Progenitor cell of endocrine pancreas (in vitro differentiated cells): ENCODE measurements at regions not wholly inside any gene's neighbourhood (a gene's known extent, or its start where the extent isn't known, plus 50 kb on each side); places are given as distances from the start of the nearest gene placed in this dataset.
"Not testable (repeated sequence)": the region's sequence is repeated elsewhere in the genome, so short reads cannot be mapped to it uniquely, and the experiment has no call there.

ENCODE experiments used
- DNase-seq: peaks from one replicate; pipeline ENCODE4 v3.0.0; 2021; ENCODE audit warnings: low spot score; ENCODE audit not compliant: unreplicated experiment
- H3K27ac Mint-ChIP-seq: 2 replicates; pipeline ENCODE4 v1.8.0; 2021; ENCODE audit warnings: mild to moderate bottlenecking, moderate library complexity, mixed read lengths
- H3K27me3 Mint-ChIP-seq: 2 replicates; pipeline ENCODE4 v1.8.0; 2021; ENCODE audit warnings: mixed read lengths
- H3K36me3 Mint-ChIP-seq: 2 replicates; pipeline ENCODE4 v1.8.0; 2022; ENCODE audit warnings: mixed read lengths; ENCODE audit not compliant: insufficient read depth
- H3K4me1 Mint-ChIP-seq: 2 replicates; pipeline ENCODE4 v1.8.0; 2021; ENCODE audit warnings: low read depth, mixed read lengths
- H3K4me3 Mint-ChIP-seq: 2 replicates; pipeline ENCODE4 v1.8.0; 2021; ENCODE audit warnings: low read depth, mild to moderate bottlenecking, moderate library complexity, mixed read lengths
- H3K9me3 Mint-ChIP-seq: 2 replicates; pipeline ENCODE4 v1.8.0; 2021; ENCODE audit warnings: low read depth, mixed read lengths
- TF ChIP-seq, protein P1 (sequence below): fragments of 200-600 bp; sonication (generic); IDR thresholded peaks from one replicate; pipeline ENCODE4 v1.5.0; 2021; ENCODE audit warnings: antibody characterized with exemption, mild to moderate bottlenecking; ENCODE audit not compliant: unreplicated experiment

DNA sequence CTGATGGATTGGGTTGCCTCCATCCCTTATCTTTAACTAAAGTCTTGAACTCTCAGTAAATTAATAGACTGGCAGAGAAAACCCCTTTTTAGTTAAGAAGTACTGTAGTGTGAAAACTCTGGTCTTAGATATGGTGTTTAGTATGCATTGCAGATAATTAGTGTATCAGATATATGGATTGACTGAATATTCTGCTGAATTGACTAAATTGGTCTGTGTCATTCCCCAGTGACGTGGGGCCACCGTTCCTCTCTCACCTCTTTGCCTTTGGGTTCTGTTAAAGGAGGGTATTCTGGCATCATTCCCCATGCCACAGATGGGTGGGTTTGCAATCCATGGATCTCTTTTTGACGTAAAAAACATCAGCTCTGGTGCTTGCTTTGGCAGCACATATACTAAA, 67.1 kb upstream of the XPO1 start:
- H3K27me3 Mint-ChIP-seq = no peaks in the 10 kb centered on the region

DNA sequence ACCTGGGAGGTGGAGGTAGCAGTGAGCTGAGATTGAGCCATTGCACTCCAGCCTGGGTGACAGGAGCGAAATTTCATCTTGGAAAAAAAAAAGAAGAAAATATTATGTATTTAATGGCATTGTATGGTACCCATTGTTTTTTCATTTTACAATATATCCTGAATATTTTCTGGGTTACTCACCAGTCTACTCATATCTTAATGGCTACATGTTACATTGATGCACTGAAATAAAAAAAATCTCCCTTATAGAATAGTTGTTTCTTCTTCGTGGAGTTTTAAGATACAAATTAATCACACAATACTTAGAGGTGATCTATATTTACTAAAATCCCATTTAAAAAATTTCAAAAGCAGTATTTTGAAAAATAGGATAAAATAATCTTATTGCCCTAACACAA, 66.3 kb upstream of the XPO1 start:
- DNase-seq = no peak
- TF ChIP-seq, protein P1, sequence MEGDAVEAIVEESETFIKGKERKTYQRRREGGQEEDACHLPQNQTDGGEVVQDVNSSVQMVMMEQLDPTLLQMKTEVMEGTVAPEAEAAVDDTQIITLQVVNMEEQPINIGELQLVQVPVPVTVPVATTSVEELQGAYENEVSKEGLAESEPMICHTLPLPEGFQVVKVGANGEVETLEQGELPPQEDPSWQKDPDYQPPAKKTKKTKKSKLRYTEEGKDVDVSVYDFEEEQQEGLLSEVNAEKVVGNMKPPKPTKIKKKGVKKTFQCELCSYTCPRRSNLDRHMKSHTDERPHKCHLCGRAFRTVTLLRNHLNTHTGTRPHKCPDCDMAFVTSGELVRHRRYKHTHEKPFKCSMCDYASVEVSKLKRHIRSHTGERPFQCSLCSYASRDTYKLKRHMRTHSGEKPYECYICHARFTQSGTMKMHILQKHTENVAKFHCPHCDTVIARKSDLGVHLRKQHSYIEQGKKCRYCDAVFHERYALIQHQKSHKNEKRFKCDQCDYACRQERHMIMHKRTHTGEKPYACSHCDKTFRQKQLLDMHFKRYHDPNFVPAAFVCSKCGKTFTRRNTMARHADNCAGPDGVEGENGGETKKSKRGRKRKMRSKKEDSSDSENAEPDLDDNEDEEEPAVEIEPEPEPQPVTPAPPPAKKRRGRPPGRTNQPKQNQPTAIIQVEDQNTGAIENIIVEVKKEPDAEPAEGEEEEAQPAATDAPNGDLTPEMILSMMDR = no peak

More for the DNA sequence above, 67.1 kb upstream of the XPO1 start:
- DNase-seq = no peak
- H3K27ac Mint-ChIP-seq = no peak overlapping the region
- peaks cover 6% of the 10 kb centered on the region for H3K4me1 Mint-ChIP-seq
- H3K36me3 Mint-ChIP-seq = no peaks in the 10 kb centered on the region
- H3K9me3 Mint-ChIP-seq = no peaks in the 10 kb centered on the region
- TF ChIP-seq, protein P1 = no peak
- H3K4me3 Mint-ChIP-seq = no peak overlapping the region

DNA sequence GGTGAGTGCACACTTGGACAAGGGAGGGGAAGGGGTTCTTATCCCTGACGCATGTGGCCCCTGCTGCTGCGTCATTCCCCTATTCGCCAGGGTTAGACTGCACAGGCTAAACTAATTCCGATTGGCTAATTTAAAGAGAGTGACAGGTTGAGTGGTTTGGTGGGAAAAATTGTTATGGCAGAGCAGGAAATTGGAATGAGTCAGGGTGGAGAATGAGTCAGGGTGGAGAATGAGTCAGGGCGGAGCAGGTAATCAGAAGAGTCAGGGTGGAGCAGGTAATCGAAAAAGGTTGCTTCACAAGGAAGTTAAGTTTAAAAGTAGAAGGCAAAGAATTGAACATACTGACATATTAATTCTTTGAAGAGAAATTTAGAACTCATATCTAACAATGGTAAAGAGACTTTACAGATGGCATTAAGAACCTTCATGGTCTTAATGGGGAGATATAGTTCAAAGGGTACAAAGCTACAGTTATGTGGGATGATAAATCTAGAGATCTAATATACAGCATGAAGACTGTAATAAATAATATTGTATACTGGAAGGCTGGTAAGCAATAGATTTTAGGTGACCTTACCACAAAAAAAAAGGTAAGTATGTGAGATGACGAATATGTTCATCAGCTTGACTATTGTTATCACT, 60.5 kb upstream of the XPO1 start:
- not testable (repeated sequence) for H3K27me3 Mint-ChIP-seq, H3K36me3 Mint-ChIP-seq, H3K9me3 Mint-ChIP-seq, H3K4me1 Mint-ChIP-seq, H3K27ac Mint-ChIP-seq, H3K4me3 Mint-ChIP-seq, DNase-seq

More for the DNA sequence above, 66.3 kb upstream of the XPO1 start:
- H3K9me3 Mint-ChIP-seq = no peaks in the 10 kb centered on the region
- no peak overlapping the region for H3K4me3 Mint-ChIP-seq
- no peaks in the 10 kb centered on the region for H3K36me3 Mint-ChIP-seq
- peak overlapping the region; percentile 20 for H3K27ac Mint-ChIP-seq
- no peaks in the 10 kb centered on the region for H3K27me3 Mint-ChIP-seq
- peaks cover 6% of the 10 kb centered on the region for H3K4me1 Mint-ChIP-seq

DNA sequence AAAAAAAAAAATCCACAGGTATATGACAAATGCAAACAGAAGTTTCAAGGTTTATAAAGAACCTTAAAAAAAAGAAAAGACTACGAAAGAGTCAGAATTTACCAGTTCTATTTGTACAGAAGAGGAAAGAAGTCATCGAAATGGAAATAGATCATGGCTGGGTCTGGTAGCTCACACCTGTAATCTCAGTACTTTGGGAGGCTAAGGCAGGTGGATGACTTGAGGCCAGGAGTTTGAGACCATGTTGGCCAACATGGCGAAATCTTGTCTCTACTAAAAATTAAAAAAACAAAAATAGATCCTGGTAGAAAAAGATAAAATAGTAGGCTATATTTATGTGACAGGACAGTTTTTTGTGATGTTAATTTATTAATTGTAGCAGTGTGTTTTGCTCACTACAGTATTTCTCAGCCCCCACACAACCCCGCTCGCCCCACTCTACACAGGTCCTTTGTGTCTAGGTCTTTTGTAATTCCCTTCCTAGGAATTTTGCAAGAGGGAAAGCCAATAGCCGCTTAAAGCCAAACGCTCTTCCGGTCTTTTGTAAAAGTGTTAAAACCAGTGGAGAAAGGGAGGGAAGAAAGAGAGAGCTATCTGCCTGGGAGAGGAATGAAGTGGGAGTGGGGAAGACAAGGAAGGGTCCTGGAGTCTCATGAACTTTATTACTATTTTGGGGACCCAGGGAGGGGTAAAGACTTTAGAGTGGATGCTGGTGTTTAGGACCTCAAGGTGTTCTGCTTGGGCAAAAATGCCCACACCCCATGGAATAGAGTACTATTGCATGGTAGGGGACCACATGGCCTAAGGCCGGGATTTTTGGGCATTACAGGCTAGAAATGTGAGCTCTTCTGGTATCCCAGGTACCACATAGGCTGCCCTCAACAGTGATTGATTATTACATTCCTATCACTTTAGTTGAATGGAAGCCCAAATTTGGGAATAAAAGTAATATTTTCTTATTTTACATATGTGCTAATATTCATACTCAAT, 59.4 kb upstream of the XPO1 start:
- H3K27ac Mint-ChIP-seq = no peak overlapping the region
- TF ChIP-seq, protein P1 = no peak
- no peaks in the 10 kb centered on the region for H3K27me3 Mint-ChIP-seq
- peaks cover 10% of the 10 kb centered on the region for H3K9me3 Mint-ChIP-seq
- H3K4me1 Mint-ChIP-seq = no peaks in the 10 kb centered on the region
- no peak for DNase-seq
- H3K36me3 Mint-ChIP-seq = peaks cover 1% of the 10 kb centered on the region
- no peak overlapping the region for H3K4me3 Mint-ChIP-seq

DNA sequence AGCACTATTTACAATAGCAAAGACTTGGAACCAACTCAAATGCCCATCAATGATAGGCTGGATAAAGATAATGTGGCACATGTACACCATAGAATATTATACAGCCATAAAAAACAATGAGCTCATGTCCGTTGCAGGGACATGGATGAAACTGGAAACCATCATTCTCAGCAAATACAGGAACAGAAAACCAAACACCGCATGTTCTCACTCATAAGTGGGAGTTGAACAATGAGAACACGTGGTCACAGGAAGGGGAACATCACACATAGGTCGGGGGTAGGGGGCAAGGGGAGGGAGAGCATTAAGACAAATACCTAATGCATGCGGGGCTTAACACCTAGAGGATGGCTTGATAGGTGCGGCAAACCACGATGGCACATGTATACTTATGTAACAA, 56.0 kb upstream of the XPO1 start:
- peaks cover 13% of the 10 kb centered on the region for H3K9me3 Mint-ChIP-seq
- DNase-seq, H3K36me3 Mint-ChIP-seq, H3K4me1 Mint-ChIP-seq, H3K27me3 Mint-ChIP-seq, H3K4me3 Mint-ChIP-seq, H3K27ac Mint-ChIP-seq: not testable (repeated sequence)

DNA sequence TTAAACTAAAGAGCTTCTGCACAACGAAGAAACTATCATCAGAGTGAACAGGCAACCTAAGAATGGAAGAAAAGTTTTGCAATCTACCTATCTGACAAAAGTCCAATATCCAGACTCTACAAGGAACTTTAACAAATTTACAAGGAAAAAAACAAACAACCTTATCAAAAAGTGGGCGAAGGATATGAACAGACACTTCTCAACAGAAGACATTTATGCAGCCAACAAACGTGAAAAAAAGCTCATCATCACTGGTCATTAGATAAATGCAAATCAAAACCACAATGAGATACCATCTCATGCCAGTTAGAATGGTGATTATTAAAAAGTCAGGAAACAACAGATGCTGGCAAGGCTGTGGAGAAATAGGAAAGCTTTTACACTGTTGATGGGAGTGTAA, 55.5 kb upstream of the XPO1 start:
- H3K27ac Mint-ChIP-seq, H3K4me1 Mint-ChIP-seq, DNase-seq, H3K27me3 Mint-ChIP-seq, H3K4me3 Mint-ChIP-seq, H3K36me3 Mint-ChIP-seq: not testable (repeated sequence)
- H3K9me3 Mint-ChIP-seq = peaks cover 13% of the 10 kb centered on the region
